GM21576 (cell line): ENCODE measurements at regions not wholly inside any gene's neighbourhood (a gene's known extent, or its start where the extent isn't known, plus 50 kb on each side); places are given as distances from the start of the nearest gene placed in this dataset.
"Not testable (repeated sequence)": the region's sequence is repeated elsewhere in the genome, so short reads cannot be mapped to it uniquely, and the experiment has no call there.

ENCODE experiments used
- ATAC-seq: cut with Tn5 transposase; IDR thresholded peaks from one replicate; pipeline ENCODE4 v1.9.1; 2021; ENCODE audit warnings: mild to moderate bottlenecking, moderate library complexity; ENCODE audit not compliant: unreplicated experiment

GRCh38 chr3:98701071-98701675, 62.0 kb upstream of the ST3GAL6 start:
- ATAC-seq: no peak

DNA sequence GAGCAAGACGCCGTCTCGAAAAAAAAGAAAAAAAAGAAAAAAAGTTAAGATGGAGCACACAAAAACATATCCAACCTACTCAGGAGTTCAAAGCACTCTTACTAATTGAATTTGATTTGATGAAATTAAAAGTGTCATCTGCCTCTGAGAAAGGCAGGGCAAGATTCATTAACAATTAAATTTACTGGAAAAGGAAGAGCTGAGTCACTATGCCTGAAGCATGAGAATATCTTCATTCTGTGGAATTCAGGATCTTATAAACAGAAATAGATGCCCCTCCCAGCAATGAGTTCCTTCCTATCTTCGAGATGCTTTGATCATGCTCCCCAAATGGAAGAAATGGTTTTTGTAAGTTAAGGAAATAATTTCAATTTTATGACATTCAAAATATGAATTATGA, 61.0 kb upstream of the ST3GAL6 start:
- no peak for ATAC-seq

DNA sequence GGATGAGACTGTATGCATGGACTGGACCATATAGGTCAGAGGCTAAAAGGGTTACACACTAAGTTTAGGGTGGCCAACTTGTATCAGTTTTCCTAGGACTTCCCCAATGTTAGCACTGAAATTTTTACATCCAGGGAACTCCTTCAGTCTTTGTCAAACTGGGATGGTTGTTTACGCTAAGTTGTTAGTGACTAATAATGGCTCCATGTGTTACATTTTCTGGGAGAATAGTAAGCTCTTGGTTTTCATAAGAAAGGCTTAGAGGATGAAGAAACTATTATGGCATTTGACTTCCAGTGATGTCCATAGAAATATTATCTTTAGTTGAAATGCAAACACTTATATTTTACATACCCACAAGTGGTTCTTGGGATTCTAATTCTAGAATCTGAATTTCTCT, 57.9 kb upstream of the ST3GAL6 start:
- no peak for ATAC-seq

DNA sequence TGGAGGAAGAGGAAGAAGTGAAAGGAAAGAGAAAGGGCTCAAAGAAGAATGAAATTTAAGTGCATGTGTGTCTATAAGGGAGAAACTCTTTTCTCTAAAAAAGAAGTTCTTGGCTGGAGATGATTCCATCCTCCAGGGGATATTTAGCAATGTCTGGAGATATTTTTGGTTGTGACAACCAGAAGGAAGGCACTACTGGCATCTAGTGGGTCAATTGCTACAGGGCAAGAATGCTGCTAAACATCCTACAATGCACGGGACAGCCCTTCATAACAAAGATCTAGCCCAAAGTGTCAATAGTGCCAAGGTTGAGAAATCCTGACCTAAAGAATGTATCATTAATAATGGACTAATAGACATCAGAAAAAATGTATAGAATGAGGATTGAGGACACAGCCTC, 57.4 kb upstream of the ST3GAL6 start:
- no peak for ATAC-seq

GRCh38 chr3:98708681-98709080, 54.5 kb upstream of the ST3GAL6 start:
- not testable (repeated sequence) for ATAC-seq

GRCh38 chr3:98709441-98709840, 53.7 kb upstream of the ST3GAL6 start:
- ATAC-seq: no peak

GRCh38 chr3:98710067-98710659, 53.0 kb upstream of the ST3GAL6 start:
- ATAC-seq: no peak

DNA sequence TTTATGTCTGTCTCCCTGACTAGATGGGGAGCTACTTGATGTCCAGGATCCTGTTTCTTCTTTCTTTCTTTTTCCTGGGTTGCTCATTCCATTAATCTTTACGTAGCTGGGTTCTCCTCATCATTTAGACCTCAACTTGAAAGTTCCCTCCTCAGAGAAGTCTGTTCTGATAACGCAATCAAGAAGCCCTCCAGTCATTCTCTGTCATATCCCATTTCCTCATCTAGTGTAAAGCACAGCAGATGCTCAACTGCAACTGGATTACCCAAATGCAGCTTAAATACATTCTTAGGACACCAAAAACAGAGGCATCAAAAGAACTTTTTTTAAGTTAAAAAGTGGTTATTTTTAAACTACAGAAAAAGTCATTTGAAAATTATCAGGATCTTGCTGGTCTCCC, 51.7 kb upstream of the ST3GAL6 start:
- no peak for ATAC-seq

DNA sequence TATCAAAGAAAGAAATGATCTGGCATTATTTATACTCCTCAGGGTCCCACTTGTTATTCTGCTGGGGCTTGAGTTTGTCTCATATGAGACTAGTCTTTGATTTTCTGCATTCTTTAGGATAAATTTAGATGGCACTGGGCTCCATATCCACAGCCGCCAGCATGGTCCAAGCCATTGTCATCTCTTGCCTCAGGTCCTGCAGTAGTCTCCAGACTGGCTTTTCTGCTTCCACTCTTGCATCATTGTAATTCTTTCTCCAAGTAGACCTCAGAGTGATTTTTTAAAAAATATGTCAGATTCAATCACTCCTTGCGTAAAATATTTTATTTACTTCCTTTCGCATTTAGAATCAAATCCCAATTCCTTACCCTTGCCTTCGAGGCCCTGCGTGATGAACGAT, 50.4 kb upstream of the ST3GAL6 start:
- ATAC-seq: no peak

GRCh38 chr3:98713332-98713731, 49.8 kb upstream of the ST3GAL6 start:
- not testable (repeated sequence) for ATAC-seq
